22Rv1 (cell line): ENCODE measurements at regions not wholly inside any gene's neighbourhood (a gene's known extent, or its start where the extent isn't known, plus 50 kb on each side); places are given as distances from the start of the nearest gene placed in this dataset.

ENCODE experiments used
- CTCF ChIP-seq: fragments of 450-650 bp; IDR thresholded peaks from 2 replicates; pipeline ENCODE4 v1.5.1; 2017; ENCODE audit warnings: mild to moderate bottlenecking
- ZFX ChIP-seq: fragments of 450-650 bp; IDR thresholded peaks from 2 replicates; pipeline ENCODE4 v1.6.1; 2017; ENCODE audit warnings: antibody characterized with exemption, borderline replicate concordance

DNA sequence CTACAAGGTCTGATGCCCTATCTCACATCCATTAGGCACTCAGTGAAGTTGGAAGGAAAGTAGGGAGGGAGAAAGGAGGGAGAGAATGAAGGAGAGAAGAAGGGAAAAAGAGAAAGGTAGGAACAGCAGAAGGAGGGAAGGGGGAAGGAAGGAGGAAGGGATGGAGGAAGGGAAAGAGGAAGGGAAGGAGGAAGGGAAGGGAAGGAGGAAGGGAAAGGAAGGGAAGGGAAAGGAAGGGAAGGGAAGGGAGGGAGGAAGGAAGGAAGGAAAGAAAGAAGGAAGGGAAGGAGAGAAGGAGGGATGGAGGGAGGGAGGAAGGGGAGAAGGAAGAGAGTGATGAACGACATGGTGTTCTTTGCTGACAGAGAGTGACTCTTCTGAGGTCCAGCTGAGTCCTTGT is 468.9 kb upstream of the MYT1L start:
- TF ChIP-seq CTCF (no peak), ZFX (no peak)
